ENCODE measurements at regions not wholly inside any gene's neighbourhood (a gene's known extent, or its start where the extent isn't known, plus 50 kb on each side); places are given as distances from the start of the nearest gene placed in this dataset.
A peak's percentile ranks its signal among the peaks of the same experiment; 100 is the strongest.

- Histone ChIP-seq H3K4me3 (no peak overlapping the region), H3K4me1 (peaks cover 0 to 7% (median 0%) of the 10 kb centered on the region in 12 donors), H3K27me3 (no peaks in the 10 kb centered on the region), H3K9me3 (no peaks in the 10 kb centered on the region), H3K27ac (no peak overlapping the region), H3K36me3 (no peaks in the 10 kb centered on the region)
- ATAC-seq (peak in 1 of 4 donors; percentile 68), DNase-seq (peak in 1 of 5 donors; percentile 28)
- 84 to 100% (median 87%) methylated on average over 1 of the region's 1 CpG for WGBS, 4 donors
- TF ChIP-seq POLR2A (IDR thresholded peaks at IDR 0.05), result no peak
- no peak for TF ChIP-seq CTCF (IDR thresholded peaks at IDR 0.05)
- intact Hi-C loops (cut with DNase I), result no loop called here
Observed at GRCh38 chr5:155786108-155786507, 540.9 kb upstream of the SGCD start.

- DNase-seq, result no peak
- H3K4me1 ChIP-seq, result no peaks in the 10 kb centered on the region
- WGBS, 4 donors, result 55 to 61% (median 57%) methylated on average over 1 of the region's 1 CpG
- no peak overlapping the region for H3K27ac ChIP-seq
- no peak for ATAC-seq
- no peaks in the 10 kb centered on the region for H3K36me3 ChIP-seq
- peaks cover 0 to 46% (median 22%) of the 10 kb centered on the region in 12 donors for H3K9me3 ChIP-seq
- no peaks in the 10 kb centered on the region for H3K27me3 ChIP-seq
- TF ChIP-seq CTCF (IDR thresholded peaks at IDR 0.05) (no peak), POLR2A (IDR thresholded peaks at IDR 0.05) (no peak)
- intact Hi-C loops (cut with DNase I), result no loop called here
- no peak overlapping the region for H3K4me3 ChIP-seq
Observed at GRCh38 chr5:155792873-155793272, 534.1 kb upstream of the SGCD start.

- Histone ChIP-seq H3K9me3 (peaks cover 0 to 46% (median 22%) of the 10 kb centered on the region in 12 donors), H3K27ac (no peak overlapping the region), H3K4me3 (no peak overlapping the region), H3K27me3 (no peaks in the 10 kb centered on the region), H3K36me3 (no peaks in the 10 kb centered on the region), H3K4me1 (peaks cover 0 to 3% (median 0%) of the 10 kb centered on the region in 12 donors)
- no peak for DNase-seq
- ATAC-seq, result no peak
- intact Hi-C loops (cut with DNase I), result no loop called here
- no peak for TF ChIP-seq POLR2A (IDR thresholded peaks at IDR 0.05)
- TF ChIP-seq CTCF (IDR thresholded peaks at IDR 0.05), result no peak
Observed at GRCh38 chr5:155794795-155795194, 532.2 kb upstream of the SGCD start.

GRCh38 chr5:155799308-155799707 lies 527.7 kb upstream of the SGCD start:
- 41 to 52% (median 47%) methylated on average over 6 of the region's 6 CpGs for WGBS, 4 donors

More at GRCh38 chr5:155799308-155799707, 527.7 kb upstream of the SGCD start:
- TF ChIP-seq POLR2A (IDR thresholded peaks at IDR 0.05) (no peak), CTCF (IDR thresholded peaks at IDR 0.05) (no peak)
- H3K4me3 ChIP-seq, result no peak overlapping the region
- peaks cover 0 to 23% (median 13%) of the 10 kb centered on the region in 12 donors for H3K9me3 ChIP-seq
- DNase-seq, result peak in 1 of 5 donors; percentile 40
- intact Hi-C loops (cut with DNase I), result no loop called here
- no peaks in the 10 kb centered on the region for H3K27me3 ChIP-seq
- no peak overlapping the region for H3K27ac ChIP-seq
- H3K36me3 ChIP-seq, result no peaks in the 10 kb centered on the region
- peaks cover 0 to 8% (median 0%) of the 10 kb centered on the region in 12 donors for H3K4me1 ChIP-seq
- peak in 2 of 4 donors; percentile 10 to 83 for ATAC-seq
